Right ventricle myocardium superior (tissue), 1 donor: ENCODE measurements at regions not wholly inside any gene's neighbourhood (a gene's known extent, or its start where the extent isn't known, plus 50 kb on each side); places are given as distances from the start of the nearest gene placed in this dataset.
"Not testable (repeated sequence)": the region's sequence is repeated elsewhere in the genome, so short reads cannot be mapped to it uniquely, and the experiment has no call there.

Source experiments
- ATAC-seq: fragments of 200-7000 bp; cut with Tn5 transposase; one replicate; pipeline ENCODE4 v1.9.1; 2020; ENCODE audit warnings: mild to moderate bottlenecking; ENCODE audit not compliant: poor library complexity
- DNase-seq: peaks from one replicate; pipeline ENCODE4 v3.0.0-alpha.2; 2020
- intact Hi-C: fragments of 100-400 bp; cut with DNase I; formaldehyde crosslinking; loops from one replicate; pipeline ENCODE4 v1.11.2; 2022
- donor health status: DM: no; HTN: yes; CAD: no; lungs with severe emphysema.

GRCh38 chr6:112401083-112401482 lies 54.0 kb downstream of the RFPL4B start:
- intact Hi-C loops: no loop called here
- no peak for DNase-seq
- no peak for ATAC-seq

DNA sequence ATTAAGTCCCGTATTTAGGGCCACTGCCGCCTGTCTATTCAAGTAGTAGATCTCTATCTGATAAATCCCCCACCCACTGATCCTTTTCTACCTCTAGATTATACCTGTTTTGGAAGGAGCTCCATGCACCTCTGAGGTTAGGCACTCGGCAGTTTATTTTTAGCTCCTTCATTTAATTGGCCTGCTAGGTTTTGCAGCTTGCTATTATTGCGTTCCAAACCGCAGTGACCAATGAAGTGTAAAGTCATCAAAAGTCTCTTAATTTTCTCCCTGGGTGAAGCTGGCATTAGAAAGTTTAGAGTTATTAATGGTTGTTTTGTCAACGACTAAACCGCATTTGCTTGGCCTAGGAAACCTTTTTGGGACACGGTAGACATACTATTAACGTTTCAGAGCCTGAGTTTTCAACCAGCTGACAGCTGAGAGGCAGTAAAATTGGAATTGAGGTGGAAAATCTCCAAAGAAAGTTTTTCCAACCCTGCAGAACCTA lies 60.0 kb downstream of the RFPL4B start:
- DNase-seq (no peak), ATAC-seq (no peak)
- intact Hi-C loops: no loop called here

DNA sequence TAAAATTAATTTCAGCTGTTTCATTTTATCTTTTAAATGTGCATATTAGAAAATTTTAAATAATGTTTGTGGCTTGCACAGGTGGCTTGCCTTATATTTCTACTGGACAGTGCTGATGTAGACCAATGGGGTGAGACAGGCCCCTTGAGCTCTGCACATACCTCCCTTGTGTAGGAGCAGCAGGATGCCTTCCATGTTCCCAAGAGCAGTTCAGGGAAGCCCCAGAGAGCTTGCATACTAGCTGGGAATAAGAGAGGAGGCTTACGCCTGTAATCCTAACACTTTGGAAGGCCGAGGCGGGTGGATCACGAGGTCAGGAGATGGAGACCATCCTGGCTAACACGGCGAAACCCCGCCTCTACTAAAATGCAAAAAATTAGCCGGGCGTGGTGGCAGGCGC lies 61.4 kb downstream of the RFPL4B start:
- intact Hi-C loops: no loop called here
- no peak for ATAC-seq

DNA sequence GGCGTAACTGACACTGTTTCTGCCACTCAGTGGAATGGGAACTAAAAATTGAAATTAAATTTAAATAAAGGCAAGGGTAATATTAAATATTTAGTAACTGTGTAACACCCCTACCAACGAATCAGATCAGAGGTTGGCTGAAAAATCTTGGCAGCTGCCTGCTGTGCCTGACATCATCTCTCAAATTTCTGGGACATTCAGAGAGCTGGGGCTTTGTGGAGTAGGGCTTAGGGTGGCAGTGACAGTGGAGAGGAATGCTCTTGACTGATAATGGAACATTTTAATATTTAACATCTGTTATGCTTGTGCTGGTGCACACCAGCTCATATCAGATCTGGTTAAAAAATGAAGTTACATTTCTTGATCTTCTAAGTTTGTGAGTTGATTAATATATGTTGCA lies 62.2 kb downstream of the RFPL4B start:
- no peak for ATAC-seq
- DNase-seq: no peak
- intact Hi-C loops: no loop called here

More for the DNA sequence above, 61.4 kb downstream of the RFPL4B start:
- DNase-seq: no peak

GRCh38 chr6:112413780-112414179 lies 66.7 kb downstream of the RFPL4B start:
- ATAC-seq: no peak
- intact Hi-C loops: no loop called here
- no peak for DNase-seq

GRCh38 chr6:112415366-112415765 lies 68.2 kb downstream of the RFPL4B start:
- DNase-seq: no peak
- no peak for ATAC-seq
- intact Hi-C loops: no loop called here

GRCh38 chr6:112416866-112417265 lies 69.7 kb downstream of the RFPL4B start:
- DNase-seq: no peak
- ATAC-seq: peak; percentile 64
- intact Hi-C loops: no loop called here

- ATAC-seq, DNase-seq, intact Hi-C loops: not testable (repeated sequence)
These were observed 79.9 kb downstream of the RFPL4B start for GRCh38 chr6:112427011-112427410.

- ATAC-seq: no peak
- intact Hi-C loops: no loop called here
- no peak for DNase-seq
These were observed 80.4 kb downstream of the RFPL4B start for GRCh38 chr6:112427499-112427898.

- no peak for ATAC-seq
These were observed 81.3 kb downstream of the RFPL4B start for GRCh38 chr6:112428477-112428876.

DNA sequence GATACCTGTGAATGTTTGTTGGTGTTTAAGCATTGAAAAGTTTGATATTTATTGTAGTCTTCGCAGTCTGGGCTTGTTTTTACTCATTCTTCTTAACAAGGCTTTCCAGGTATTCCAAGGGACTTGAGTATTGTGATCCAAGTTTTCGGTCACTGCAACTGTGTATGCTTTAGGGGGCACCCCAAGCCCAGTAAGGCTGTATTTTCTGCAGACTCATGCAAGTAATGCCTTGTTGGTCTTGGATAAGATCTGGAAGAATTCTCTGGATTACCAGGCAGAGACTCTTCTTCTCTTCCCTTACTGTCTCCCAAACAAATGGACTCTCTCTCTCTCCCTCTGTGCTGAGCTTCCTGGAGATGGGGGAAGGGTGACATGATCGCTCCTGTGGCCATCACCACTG lies 82.1 kb downstream of the RFPL4B start:
- ATAC-seq: no peak
- intact Hi-C loops: no loop called here
- DNase-seq: no peak

More at GRCh38 chr6:112428477-112428876, 81.3 kb downstream of the RFPL4B start:
- intact Hi-C loops: no loop called here
- DNase-seq: no peak

GRCh38 chr6:112431803-112432202 lies 84.7 kb downstream of the RFPL4B start:
- no peak for ATAC-seq
- DNase-seq: no peak
- intact Hi-C loops: no loop called here

DNA sequence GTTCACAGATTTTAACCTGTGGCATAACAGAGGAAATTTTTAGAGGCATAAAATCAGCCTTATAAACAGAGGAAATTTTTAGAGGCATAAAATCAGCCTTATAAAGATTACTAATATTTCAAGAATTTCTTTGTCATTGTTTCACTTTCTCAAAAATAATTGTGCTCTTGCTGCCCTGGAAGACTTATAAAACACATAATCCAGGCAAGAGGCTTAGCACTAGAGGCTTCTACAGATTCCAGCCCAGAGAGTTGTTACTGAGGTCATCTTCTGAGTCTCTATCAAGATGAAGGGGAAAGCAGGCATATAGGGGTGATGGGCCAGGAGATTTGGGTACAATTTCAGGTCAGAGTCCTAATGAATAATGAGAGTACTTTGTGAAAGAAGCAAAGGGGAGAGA lies 85.7 kb downstream of the RFPL4B start:
- no peak for DNase-seq
- no peak for ATAC-seq
- intact Hi-C loops: no loop called here

DNA sequence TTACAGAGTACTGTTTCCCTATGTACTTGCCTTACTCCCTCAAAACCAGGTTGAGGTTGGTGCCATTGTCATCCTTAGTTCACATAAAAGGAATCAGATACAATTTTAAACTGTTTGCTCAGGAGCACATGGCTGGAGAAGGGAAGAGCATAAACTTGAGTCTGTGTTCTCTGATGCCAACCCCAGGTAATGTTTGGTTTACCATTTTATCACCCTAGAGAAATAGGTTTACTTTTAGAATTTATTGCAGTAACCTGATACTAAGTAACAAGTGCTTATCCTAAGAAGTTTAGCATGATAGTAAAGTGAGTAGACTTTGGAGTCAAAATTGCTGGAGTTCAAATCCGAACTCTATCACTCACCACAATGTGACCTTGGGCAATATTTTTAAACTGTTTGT lies 86.3 kb downstream of the RFPL4B start:
- intact Hi-C loops: no loop called here
- ATAC-seq: no peak
- DNase-seq: no peak

DNA sequence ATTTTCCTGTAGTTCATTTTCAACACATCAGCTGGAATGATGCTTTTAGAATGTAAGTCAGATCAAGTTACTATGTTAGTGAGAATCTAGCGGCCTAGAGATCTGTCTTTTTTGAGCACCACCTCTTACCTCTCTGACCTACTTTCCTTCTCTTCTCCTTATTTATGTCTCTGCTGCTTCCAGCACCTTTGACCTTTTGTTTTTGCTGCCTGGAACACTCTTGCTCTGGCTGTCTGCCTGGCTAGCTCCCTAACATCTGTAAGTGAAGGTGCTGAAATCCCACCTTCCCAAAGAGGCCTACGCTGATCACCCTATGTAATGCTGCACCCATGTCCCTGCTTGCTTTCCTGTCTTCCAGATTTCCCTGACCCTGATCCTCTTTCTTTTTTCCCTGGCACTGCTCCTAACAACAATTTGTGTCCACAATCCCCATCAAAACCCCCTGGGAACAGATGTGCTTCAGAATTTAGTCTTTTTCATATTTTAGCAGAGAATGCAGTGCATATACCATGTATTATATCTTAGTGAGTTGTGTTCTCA lies 87.8 kb downstream of the RFPL4B start:
- ATAC-seq: no peak
- no peak for DNase-seq
- intact Hi-C loops: no loop called here

GRCh38 chr6:112437058-112437457 lies 89.9 kb downstream of the RFPL4B start:
- DNase-seq: no peak
- ATAC-seq: no peak
- intact Hi-C loops: no loop called here

- intact Hi-C loops: no loop called here
- DNase-seq (no peak), ATAC-seq (no peak)
These were observed 91.9 kb downstream of the RFPL4B start for GRCh38 chr6:112439010-112439409.

GRCh38 chr6:112439432-112439831 lies 92.3 kb downstream of the RFPL4B start:
- DNase-seq (no peak), ATAC-seq (no peak)
- intact Hi-C loops: no loop called here

DNA sequence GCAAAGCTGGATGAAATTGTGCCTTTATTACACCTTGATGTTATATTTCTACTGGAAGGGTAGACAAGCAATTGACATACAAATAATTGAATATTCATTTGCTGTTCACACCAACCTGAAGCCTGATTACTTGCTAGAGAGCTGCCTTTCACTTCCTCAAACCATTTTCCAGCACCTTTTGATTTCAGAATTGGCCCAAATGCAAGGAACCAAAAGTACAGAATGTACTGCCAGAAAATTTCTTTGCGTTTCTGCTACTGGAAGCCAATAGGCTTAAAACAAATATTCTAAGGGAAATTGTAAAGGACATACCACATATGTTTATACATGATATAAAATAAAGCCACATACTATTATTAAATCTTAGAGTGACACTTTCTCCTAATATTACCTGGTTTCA lies 94.5 kb downstream of the RFPL4B start:
- ATAC-seq (no peak), DNase-seq (no peak)
- intact Hi-C loops: no loop called here

GRCh38 chr6:112443179-112444065 lies 96.3 kb downstream of the RFPL4B start:
- intact Hi-C loops: no loop called here
- ATAC-seq: peak; percentile 96

More at GRCh38 chr6:112443179-112444065, 96.3 kb downstream of the RFPL4B start:
- DNase-seq: peak; percentile 81
